ENCODE measurements at regions not wholly inside any gene's neighbourhood (a gene's known extent, or its start where the extent isn't known, plus 50 kb on each side); places are given as distances from the start of the nearest gene placed in this dataset.

GRCh38 chr6:128763599-128764300 lies 119.2 kb upstream of the LAMA2 start:
- CTCF ChIA-PET, result no interaction called here
- POLR2A ChIA-PET, result no interaction called here
- TF ChIP-seq, protein P1, sequence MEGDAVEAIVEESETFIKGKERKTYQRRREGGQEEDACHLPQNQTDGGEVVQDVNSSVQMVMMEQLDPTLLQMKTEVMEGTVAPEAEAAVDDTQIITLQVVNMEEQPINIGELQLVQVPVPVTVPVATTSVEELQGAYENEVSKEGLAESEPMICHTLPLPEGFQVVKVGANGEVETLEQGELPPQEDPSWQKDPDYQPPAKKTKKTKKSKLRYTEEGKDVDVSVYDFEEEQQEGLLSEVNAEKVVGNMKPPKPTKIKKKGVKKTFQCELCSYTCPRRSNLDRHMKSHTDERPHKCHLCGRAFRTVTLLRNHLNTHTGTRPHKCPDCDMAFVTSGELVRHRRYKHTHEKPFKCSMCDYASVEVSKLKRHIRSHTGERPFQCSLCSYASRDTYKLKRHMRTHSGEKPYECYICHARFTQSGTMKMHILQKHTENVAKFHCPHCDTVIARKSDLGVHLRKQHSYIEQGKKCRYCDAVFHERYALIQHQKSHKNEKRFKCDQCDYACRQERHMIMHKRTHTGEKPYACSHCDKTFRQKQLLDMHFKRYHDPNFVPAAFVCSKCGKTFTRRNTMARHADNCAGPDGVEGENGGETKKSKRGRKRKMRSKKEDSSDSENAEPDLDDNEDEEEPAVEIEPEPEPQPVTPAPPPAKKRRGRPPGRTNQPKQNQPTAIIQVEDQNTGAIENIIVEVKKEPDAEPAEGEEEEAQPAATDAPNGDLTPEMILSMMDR (IDR thresholded peaks at IDR 0.05; ENCODE audit: control extremely low read depth, extremely low read depth, low read depth, missing control alignments), result no peak
- no peak for DNase-seq (ENCODE audit: extremely low spot score)

GRCh38 chr6:128759901-128760300 lies 123.0 kb upstream of the LAMA2 start:
- ChIA-PET POLR2A (no interaction called here), CTCF (no interaction called here)
- no peak for DNase-seq (ENCODE audit: extremely low spot score)
- TF ChIP-seq, protein P1 (IDR thresholded peaks at IDR 0.05; ENCODE audit: control extremely low read depth, extremely low read depth, low read depth, missing control alignments), result no peak

DNA sequence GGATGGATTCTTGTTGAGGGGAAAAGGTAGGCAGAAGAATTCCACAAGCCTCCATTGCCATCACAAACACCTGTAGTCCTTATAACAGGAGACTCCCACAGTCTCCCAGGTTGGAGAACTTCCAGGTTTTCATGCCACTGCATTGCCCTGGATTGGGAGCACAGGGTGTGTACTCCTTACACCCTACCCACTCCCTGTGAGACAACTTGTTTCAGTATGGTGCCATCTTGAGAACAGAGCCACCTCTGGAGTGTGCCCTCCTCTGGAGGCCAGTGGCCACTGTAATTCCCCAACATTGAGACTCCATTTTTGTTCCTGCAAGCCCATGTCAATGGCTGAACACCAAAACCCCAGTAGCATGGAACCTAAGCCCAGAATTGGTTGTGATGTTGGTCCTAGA lies 123.5 kb upstream of the LAMA2 start:
- ChIA-PET CTCF (no interaction called here), POLR2A (no interaction called here)
- TF ChIP-seq, protein P1 (IDR thresholded peaks at IDR 0.05; ENCODE audit: control extremely low read depth, extremely low read depth, low read depth, missing control alignments), result no peak
- DNase-seq (ENCODE audit: extremely low spot score), result no peak

DNA sequence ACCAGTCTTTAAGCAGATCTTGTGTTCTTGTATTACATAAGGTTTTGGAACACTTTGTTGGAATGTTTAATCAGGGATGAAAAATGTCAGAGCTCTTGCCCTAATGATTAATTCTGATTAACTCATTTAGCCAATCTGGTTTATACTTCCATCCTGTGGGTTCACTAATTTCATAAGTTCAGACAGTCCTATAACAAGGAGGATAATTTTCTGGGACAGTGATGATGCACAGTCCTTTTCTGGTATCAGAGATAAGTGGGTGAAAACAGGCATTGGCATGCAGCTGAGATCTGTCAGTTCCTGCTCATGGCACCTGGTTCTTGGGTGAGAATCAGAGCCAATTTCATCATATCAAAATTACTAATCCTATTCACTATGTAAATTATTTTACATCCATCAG lies 125.0 kb upstream of the LAMA2 start:
- no peak for DNase-seq (ENCODE audit: extremely low spot score)
- TF ChIP-seq, protein P1 (IDR thresholded peaks at IDR 0.05; ENCODE audit: control extremely low read depth, extremely low read depth, low read depth, missing control alignments), result no peak
- ChIA-PET CTCF (interaction anchor here (1.3 to 1.4 kb wide), 2 partner anchors 13 to 20 kb away, joined by 3 to 4 read pairs; no protein-coding TSS in a partner anchor), POLR2A (no interaction called here)

DNA sequence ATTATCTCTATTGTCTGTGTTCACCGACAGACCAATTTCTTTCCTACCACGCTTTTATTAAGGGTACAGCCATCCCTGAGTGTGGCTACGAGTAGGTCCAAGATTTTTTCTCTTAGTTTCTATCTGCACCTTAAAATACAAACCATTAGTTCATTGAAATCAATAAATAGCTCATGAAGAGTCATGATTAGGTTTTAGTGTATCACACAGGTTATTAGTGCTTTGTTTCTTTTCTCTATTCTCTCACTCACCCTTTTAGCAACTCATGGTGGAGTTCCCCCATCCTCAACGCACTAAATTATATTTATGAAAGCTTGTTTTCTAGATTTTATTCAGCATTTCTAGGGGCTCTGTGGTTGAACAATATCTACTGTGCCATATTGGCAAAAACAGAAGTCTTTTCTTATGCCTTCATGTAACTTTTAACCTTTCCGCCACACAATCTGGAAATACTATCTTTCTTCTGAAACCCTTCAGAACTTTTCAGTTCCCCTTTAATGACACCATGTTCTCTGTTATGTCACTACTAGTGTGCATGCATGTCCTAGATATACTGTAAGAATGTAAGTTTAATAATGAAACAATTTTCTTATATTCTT lies 128.2 kb upstream of the LAMA2 start:
- TF ChIP-seq, protein P1 (IDR thresholded peaks at IDR 0.05; ENCODE audit: control extremely low read depth, extremely low read depth, low read depth, missing control alignments), result no peak
- CTCF ChIA-PET, result no interaction called here
- DNase-seq (ENCODE audit: extremely low spot score), result peak; percentile 35
- POLR2A ChIA-PET, result no interaction called here

- DNase-seq (ENCODE audit: extremely low spot score), result no peak
- TF ChIP-seq, protein P1 (IDR thresholded peaks at IDR 0.05; ENCODE audit: control extremely low read depth, extremely low read depth, low read depth, missing control alignments), result no peak
- CTCF ChIA-PET, result interaction anchor here (1.0 to 1.3 kb wide), 3 partner anchors 10 to 22 kb away, joined by 3 read pairs; no protein-coding TSS in a partner anchor
- POLR2A ChIA-PET, result no interaction called here
Observed at GRCh38 chr6:128743974-128744765, 138.8 kb upstream of the LAMA2 start.
